ENCODE measurements at regions not wholly inside any gene's neighbourhood (a gene's known extent, or its start where the extent isn't known, plus 50 kb on each side); places are given as distances from the start of the nearest gene placed in this dataset.

- DNase-seq: no peak
These were observed 147.5 kb upstream of the RHOBTB1 start for GRCh38 chr10:61091531-61091930.

GRCh38 chr10:61089251-61089650 is 145.3 kb upstream of the RHOBTB1 start:
- DNase-seq: no peak

GRCh38 chr10:61084493-61084892 is 140.5 kb upstream of the RHOBTB1 start:
- no peak for DNase-seq

GRCh38 chr10:61081301-61081700 is 137.3 kb upstream of the RHOBTB1 start:
- no peak for DNase-seq

- no peak for DNase-seq
These were observed 134.7 kb upstream of the RHOBTB1 start for GRCh38 chr10:61078542-61079275.

GRCh38 chr10:61076572-61077114 is 132.7 kb upstream of the RHOBTB1 start:
- no peak for DNase-seq

GRCh38 chr10:61073391-61073790 is 129.4 kb upstream of the RHOBTB1 start:
- DNase-seq: no peak

- no peak for DNase-seq
These were observed 127.6 kb upstream of the RHOBTB1 start for GRCh38 chr10:61071580-61071979.

- DNase-seq: no peak
These were observed 124.5 kb upstream of the RHOBTB1 start for GRCh38 chr10:61068471-61068870.

- DNase-seq: no peak
These were observed 123.8 kb upstream of the RHOBTB1 start for GRCh38 chr10:61067671-61068336.

- DNase-seq: no peak
These were observed 122.8 kb upstream of the RHOBTB1 start for GRCh38 chr10:61066661-61067344.

GRCh38 chr10:61065051-61065450 is 121.1 kb upstream of the RHOBTB1 start:
- no peak for DNase-seq

GRCh38 chr10:61064356-61064755 is 120.4 kb upstream of the RHOBTB1 start:
- DNase-seq: no peak

- peak in 1 of 3 donors; percentile 62 for DNase-seq
These were observed 119.9 kb upstream of the RHOBTB1 start for GRCh38 chr10:61063901-61064300.

GRCh38 chr10:61063034-61063433 is 119.0 kb upstream of the RHOBTB1 start:
- peak; percentile 47 to 86 (median 77) for DNase-seq

GRCh38 chr10:61061923-61062504 is 118.0 kb upstream of the RHOBTB1 start:
- DNase-seq: no peak

GRCh38 chr10:61059636-61060035 is 115.7 kb upstream of the RHOBTB1 start:
- DNase-seq: no peak

- no peak for DNase-seq
These were observed 108.7 kb upstream of the RHOBTB1 start for GRCh38 chr10:61052469-61053205.

GRCh38 chr10:61051344-61051743 is 107.4 kb upstream of the RHOBTB1 start:
- DNase-seq: no peak

GRCh38 chr10:61050120-61050745 is 106.2 kb upstream of the RHOBTB1 start:
- DNase-seq: no peak

GRCh38 chr10:61049386-61049785 is 105.4 kb upstream of the RHOBTB1 start:
- DNase-seq: no peak
